HG02623 (cell line): ENCODE measurements at regions not wholly inside any gene's neighbourhood (a gene's known extent, or its start where the extent isn't known, plus 50 kb on each side); places are given as distances from the start of the nearest gene placed in this dataset.

ENCODE experiments used
- ATAC-seq: cut with Tn5 transposase; IDR thresholded peaks from one replicate; pipeline ENCODE4 v1.9.1; 2021; ENCODE audit warnings: moderate library complexity; ENCODE audit not compliant: unreplicated experiment

DNA sequence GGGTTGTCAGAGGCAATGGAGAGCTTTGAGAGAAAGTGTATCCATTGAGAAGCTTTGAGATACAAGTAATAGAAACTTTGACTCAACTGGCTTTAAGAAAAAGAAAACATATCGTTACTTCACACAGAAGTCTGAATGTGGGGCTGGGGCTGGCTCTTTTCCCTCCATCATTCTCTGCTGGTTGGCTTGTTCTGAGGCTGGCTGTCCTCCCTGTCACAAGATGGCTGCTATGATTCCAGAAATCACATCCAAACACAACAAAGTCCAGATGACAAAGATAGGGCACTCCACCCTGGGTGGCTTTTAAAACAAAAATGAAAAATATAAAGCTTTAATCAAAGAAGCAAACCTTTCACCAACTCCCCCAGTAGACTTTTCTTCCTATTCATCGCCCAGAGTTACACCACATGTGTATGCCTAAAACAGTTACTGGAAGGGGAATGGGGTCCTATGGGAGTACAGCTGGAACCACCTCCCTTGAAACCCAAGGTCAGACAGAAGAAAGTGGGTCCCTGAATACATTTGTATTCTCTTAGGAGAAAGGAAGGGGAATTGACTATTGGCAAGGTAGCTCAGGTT is 284.3 kb downstream of the GAS1 start:
- no peak for ATAC-seq

DNA sequence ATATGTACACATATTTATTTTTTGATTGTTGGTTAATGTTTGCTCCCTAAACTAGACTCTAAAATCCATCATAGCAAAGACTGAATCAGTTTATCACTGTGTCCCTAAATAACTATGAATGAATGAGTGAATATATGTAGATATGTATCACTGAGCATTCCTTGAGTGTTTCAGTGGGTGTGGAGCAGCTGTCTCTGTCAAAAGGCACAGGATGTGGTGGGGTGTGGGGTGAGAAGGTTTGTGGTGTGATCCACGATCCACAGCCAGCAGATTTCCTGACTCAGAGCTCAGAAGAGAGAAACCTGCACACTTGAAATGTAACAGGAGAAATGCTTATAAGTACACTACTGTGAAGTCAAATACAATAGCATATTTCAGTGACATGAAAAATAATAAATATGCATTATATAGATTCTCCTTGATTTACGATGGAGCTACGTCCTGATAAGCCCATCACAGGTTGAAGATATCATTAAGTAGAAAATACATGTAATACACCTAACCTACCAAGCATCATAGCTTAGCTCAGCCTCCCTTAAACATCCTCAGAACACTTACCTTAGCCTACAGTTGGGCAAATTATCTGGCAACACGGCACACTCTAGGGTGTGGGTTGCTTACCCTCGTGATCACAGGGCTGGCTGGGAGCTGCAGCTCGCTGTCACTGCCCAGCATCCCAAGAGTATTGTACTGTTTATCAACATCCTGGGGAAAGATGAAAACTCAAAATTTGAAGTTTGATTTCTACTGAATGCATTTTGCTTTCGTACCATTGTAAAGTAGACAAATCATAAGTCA is 287.0 kb downstream of the GAS1 start:
- no peak for ATAC-seq

DNA sequence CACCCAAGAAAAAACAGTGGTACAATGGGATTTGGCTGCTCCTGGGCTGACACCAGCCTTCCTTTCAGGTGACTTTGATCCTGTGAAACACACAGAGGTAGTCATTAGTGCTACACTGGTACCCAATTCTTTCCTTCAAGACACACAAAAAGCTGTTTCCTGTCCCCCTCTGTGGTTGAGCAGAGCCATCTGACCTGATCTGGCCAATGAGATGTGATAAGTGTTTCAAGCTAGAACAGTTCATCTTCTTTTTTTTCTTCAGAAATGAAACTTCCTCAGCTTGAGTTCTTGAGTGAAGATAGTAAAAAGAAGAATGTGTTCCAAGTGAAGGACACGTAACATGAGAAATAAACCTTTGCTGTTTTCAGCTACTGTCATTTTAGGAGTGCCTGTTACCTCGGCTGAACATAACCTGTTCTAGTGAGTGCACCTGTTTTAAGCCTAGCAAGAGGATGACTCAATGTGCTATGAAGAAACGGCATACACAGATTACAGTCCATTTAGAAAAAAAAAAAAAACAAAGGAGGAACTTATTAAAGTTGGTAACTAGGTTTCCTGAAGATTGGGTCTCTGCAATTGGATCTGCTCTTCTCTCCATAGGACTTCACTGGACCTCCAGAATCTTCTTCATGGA is 287.8 kb downstream of the GAS1 start:
- no peak for ATAC-seq

DNA sequence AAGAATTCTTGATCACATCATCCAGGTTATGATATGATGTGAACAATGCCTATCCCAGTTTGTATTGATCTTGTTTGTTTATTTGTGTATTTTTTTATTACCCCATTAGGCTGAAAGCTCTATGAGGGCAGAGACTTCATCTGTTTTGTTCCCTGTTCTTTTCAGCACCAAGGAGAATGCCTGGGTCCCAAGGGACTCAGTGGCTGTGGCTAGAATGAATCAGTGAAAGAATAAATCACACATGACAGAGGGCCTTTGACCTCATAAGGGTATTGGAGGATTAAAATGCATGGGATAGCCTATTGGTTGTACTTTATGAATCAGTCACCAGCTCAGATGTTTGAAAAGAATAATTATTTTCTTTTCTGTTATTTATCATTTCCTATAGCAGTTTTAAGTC is 292.2 kb downstream of the GAS1 start:
- no peak for ATAC-seq

DNA sequence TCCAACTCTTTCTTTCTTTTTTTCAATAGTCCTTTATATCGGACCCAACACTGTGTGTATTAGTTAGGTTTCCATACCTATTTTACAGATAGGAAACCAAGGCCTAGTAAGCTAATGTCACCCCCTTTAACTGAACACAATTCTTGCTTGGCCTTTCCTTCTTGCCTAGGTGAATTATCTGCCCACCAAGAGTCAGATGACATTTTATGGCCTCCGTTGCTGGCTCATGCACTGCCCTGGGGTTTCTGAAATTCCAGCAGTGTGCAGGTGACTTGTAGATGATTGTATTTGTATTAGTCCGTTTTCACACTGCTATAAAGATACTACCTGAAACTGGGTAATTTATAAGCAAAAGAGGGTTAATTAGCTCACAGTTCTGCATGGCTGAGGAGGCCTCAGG is 293.8 kb downstream of the GAS1 start:
- no peak for ATAC-seq

DNA sequence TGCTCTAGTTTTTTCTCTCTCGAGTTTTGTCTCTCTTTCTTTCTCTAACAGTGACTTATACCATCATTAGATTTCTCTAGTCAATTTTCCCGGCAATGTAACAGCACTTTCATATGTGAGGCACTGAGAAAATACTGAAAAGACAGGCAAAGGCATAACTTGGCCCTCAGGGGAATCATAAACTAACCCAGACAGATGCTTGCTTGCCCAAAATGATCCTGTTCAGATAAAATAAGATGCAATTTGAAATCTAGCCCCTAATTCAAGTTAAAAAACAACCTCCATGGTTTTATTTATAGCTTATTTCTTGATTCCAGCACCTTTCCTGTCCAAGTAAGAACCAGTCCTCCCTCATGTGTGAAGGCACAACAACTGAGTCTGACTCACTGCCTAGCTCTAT is 294.6 kb downstream of the GAS1 start:
- ATAC-seq: no peak

DNA sequence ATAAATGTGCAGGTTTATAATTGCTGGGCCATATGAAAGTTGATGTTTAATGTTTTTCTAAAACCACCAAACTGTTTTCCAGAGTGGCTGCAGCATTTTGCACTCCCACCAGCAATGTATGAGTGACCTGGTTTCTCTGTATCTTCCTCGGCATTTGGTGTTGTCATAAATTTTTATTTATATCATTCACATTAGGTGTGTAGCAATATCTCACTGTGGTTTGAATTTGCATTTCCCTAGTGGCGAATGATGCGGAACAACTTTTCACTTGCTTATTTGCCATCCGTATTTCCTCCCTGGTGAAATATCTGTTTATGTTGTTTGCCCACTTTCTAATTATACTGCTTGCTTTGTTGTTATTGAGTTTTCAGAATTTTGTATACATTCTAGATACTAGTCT is 295.7 kb upstream of the TUT7 start:
- ATAC-seq: no peak

DNA sequence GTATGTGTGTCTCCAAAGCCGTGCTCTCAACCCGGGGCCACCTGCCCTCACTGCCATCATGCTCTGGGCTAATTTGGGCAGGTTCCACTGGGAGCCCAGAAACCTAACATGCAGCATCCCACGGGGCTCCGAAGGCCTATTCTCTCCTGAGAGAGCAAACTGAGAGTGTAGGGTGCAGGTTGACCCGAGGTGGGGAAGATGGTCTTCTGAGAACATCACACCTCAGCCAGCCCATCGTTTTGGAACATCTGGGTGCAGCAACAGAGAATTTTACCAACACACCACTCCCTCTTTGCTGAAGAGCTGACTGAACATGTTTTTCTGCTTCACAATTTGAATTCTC is 294.6 kb upstream of the TUT7 start:
- ATAC-seq: no peak

DNA sequence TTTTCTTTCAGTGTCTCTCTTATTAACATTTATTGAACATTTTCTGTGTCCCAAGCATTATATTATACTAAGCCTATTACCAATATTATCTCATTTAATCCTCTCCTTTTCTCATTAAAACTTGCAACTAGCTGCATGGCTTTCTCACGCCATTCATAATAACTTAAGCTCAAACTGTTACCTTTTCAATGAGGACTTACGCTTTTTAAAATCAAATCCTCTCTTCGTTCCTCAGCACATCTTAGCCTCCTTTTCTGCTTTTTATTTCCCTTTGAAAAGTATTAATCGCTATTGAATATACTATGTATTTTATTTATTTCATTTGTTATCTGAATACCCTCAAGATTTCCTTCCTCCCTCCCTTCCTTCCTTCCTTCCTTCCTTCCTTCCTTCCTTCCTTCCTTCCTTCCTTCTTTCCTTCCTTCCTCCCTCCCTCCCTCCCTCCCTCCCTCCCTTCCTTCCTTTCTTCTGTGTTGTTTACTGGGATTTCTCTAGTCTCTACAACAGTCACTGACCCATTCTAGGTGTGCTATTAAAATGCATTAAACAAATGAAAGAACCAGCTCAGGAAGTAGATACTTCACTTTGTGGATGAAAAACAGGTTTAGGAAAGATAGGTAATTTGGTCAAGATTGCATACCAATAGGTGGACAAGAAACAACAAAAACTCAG is 294.1 kb upstream of the TUT7 start:
- ATAC-seq: no peak

DNA sequence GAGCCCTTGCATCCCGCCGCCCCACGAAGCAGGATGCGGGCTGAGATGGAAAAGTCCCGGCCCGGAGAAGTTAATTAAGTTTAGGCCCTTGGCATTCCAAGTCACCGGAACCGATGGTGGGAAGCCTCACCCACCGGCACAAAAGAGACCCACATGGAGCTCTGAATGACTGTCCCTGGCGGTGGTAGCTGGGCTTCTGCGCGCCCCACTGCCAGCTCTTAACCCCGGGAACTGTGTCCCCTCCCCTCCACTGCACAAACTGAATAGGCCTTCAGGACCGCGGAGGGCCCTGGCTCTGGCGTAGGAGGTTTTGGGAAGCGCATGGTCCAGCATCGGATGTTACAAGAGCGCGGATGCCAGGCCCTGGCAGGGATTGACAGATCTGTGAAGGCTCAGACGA is 291.1 kb upstream of the TUT7 start:
- ATAC-seq: no peak

DNA sequence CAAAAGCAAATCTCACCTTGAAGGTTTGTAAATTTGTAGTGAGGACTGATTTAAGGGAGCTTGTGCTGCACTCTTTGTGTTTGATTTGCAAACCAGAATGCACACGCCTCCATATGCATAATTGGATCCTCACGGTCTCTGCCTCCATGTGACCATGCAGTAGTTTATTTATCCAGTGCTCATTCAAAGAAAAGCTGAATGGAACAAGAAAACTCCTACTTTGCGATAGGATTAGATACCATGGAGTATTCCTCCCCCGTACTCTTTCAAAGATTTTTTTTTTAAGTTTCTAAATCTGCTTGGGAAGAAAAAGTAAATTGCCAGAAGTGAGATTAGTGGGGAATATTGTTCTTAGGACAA is 290.4 kb upstream of the TUT7 start:
- no peak for ATAC-seq

DNA sequence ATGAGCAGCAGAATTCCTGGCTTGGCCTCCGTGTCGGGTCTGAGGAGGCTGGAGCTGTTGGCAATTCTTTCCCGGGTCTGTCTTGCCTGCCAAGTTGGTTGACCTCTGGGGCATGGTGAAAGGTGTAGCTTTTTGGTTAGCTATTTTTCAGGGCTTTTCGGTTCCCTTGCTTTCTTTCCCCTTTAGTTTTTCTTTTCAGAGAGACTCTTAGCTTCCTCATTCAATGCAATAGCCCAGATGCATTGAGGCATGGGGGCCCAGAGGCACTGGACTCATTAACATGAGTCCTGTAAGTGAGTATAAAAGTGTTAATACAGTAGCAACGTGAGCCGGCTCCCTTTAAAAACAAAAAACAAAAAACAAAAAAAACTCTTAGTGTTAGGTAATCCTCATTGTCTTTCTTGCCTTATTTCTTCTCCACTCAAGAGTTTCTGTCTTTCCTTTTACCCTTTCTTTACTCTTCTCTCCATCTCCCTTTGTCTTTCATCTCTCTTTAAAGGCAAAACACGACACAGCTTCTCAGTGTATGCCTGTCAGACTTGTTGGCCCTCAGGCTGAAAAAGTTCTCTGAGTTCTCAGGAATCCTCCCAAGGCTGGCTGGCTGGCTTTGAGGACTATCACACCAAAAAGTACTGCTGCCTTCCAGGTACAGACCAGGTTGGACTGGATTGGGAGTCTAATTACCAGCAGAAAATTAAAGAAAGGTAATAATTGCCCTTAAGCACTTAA is 289.9 kb upstream of the TUT7 start:
- no peak for ATAC-seq

DNA sequence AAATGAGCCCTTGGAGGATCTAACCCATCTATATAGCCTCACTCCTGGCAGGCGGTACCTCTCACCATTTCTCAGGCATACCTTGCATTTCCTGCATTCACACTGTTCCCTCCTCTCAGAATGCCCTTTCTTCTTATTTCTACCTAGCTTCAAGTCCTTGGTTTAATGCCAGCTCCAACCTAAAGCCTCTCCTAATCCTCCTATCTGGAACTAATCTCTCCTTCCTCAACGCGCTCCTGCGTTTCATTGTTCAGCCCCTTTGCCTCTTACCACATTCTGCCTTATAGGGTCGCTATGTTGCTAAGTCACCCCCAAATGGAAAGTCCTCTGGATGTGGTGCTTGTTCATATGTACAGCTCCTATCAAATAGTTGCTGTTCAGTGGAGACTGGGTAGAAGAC is 288.5 kb upstream of the TUT7 start:
- no peak for ATAC-seq

DNA sequence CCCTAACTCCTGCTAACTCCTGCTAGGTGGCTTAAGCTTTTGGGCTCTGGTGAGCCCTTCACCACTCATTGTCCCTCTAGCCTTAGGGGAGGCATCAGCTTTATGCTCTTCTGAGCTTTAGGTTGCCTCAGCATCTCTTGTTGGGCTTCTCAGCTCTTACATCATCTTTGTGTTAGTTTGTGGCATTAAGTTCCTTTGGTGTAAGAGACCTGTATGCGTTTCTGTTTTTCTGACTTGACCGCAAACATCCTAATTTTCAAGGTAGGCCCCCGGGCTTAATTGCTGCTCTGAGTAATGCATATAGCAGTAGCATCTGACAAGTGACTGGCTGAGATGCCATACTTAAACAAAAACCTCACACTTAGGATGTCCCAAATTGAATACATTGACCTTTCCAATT is 287.8 kb upstream of the TUT7 start:
- ATAC-seq: no peak

DNA sequence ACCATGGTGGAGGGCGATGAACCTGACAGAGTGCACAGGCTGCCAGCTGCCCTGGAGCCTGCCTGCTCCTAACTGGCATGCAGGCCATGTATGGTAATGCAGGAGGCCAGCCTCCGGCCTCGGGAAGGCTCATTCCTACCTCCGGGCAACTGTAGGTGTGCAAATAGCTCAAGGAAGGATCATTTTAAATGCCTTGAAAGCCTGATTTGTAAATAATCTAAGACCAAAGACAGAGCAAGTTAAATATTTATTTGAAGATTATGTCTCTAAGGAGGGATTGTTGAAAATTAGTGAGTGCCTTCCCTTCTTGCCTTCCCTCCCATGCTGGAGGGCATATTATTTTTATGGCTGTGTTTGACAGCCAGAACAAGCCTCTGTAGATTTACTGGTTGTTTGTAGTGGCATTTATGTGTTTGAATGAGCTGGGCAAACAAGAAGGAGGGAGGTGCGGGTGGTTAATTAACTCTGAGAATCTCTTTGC is 285.7 kb upstream of the TUT7 start:
- ATAC-seq: no peak

DNA sequence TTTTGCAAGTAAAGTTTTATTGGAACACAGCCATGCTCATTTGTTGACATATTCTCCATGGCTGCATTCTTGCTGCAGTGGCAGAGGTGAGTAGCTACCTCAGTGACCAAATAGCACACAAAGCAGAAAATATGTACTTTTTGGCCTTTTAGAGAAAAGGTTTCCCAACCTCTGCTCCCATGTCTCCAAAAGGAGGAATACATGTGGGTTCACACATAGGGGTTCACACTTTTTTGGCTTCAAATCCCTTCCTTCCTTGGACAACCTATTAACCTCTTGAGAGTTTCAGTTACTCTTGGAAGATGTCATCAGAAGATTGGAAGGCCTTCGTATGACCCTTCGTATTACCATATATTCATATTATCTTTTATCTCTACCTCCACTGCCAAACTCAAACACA is 285.1 kb upstream of the TUT7 start:
- no peak for ATAC-seq

DNA sequence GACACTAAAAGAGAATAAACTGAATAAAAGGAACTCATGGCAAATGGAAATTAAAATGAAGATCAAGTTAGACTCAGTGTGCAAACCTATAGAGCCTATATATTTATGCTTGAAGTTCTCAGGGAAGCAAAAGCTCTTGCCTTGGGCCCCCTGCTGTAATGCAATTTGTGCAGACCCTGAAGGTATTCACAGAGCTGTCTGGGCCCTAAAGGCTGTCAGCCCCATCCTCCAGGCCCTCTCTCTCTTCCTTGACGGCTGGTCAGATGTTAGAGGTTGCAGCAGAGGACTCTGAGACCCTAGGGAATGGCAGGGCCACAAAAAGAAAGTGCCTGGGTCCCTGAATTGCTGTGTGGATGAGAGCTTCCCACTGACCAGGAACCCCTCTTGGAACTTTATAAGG is 283.9 kb upstream of the TUT7 start:
- ATAC-seq: no peak

DNA sequence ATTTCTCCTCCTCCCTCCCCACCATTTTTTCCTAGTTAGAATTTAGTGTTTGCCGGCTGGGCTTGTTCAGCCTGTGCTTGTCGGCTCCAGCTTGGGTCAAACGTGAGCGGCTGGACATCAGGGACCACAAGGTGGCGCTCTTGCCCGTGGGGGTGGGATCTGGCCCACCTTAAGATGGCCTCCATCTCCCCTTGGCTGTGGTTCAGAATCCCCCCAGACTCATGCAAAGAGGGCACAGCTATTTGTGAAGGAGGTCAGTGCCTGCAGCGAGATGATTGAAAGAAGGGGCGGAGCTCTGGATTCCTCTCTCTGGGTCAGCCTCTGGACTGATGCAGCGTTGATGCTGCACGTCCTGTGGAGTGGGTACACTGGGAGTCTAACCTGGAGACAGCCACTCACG is 283.3 kb upstream of the TUT7 start:
- ATAC-seq: no peak

DNA sequence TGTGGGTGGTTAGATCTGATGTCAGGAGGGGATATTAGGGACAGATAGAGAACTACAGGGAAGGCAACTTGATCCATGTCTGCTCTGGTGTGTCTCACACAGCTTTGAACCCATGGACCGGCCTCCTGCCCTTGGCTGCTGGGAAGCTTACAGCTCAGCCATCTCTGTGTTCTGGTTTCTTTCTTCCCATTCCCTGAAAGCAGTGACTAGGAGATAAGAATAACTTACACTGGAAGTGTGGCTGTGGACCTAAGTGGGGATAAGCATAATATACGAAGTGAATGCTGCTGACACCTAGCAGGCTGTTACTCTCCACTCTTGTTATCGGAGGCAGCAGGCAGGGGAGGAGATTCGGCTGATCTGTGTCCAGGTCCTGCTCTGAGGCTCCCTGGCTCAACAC is 282.3 kb upstream of the TUT7 start:
- ATAC-seq: no peak

DNA sequence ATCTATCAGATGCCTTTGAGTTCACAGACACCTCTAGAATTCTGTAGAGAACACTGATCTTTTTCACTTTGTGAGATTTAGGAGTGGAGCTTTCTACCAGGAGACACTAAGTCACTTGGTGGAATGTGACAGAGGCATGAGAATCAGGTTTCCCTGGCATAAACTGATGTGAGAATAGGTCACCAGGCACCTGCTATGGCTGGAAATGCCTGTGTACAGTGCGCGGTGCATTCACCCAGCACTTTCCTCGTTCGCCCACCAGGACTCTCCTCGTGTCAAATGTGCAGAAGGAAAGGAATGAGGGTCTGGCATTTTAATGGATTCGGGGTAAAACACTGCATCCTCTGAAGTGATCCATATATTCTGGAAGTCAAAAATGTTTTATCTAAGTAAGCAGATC is 281.8 kb upstream of the TUT7 start:
- ATAC-seq: no peak

DNA sequence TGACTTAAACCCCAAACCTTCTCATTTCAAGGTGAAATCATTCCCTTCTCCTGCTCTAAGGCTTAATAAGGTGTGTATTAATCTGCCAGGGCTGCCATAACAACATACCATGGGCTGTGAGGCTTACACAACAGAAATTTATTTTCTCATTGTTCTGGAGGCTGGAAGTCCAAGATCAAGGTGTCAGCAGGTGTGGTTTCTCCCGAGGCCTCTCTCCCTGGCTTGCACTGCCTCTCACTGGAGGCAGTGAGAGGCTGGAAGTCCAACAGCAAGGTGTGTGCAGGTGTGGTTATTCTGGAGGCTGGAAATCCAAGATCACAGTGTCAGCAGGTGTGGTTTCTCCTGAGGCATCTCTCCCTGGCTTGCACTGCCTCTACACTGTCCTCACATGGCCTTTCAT is 280.3 kb upstream of the TUT7 start:
- ATAC-seq: no peak
